Kasumi-1 (cell line): ENCODE measurements at regions not wholly inside any gene's neighbourhood (a gene's known extent, or its start where the extent isn't known, plus 50 kb on each side); places are given as distances from the start of the nearest gene placed in this dataset.

Experiments
- DNase-seq, 2 experiments: peaks; one replicate each; lab custom pipeline; 2025; lab: John Stamatoyannopoulos, UW

- DNase-seq = no peak
Observed at GRCh38 chr9:129359916-129360536, 182.0 kb upstream of the IER5L start.

GRCh38 chr9:129359162-129359811, 181.2 kb upstream of the IER5L start:
- DNase-seq = no peak

- DNase-seq = no peak
Observed at GRCh38 chr9:129358621-129359154, 180.6 kb upstream of the IER5L start.

GRCh38 chr9:129357773-129358245, 179.7 kb upstream of the IER5L start:
- DNase-seq = no peak

- no peak for DNase-seq
Observed at GRCh38 chr9:129356871-129357772, 179.1 kb upstream of the IER5L start.

GRCh38 chr9:129355631-129356030, 177.6 kb upstream of the IER5L start:
- DNase-seq = no peak

- DNase-seq = no peak
Observed at GRCh38 chr9:129354498-129354897, 176.4 kb upstream of the IER5L start.

- DNase-seq = no peak
Observed at GRCh38 chr9:129353697-129354336, 175.8 kb upstream of the IER5L start.

GRCh38 chr9:129352146-129352865, 174.2 kb upstream of the IER5L start:
- DNase-seq = peak in 1 of 2 experiments; percentile 15

- DNase-seq = peak; percentile 37 to 42
Observed at GRCh38 chr9:129351642-129352145, 173.6 kb upstream of the IER5L start.

- no peak for DNase-seq
Observed at GRCh38 chr9:129351058-129351641, 173.1 kb upstream of the IER5L start.

GRCh38 chr9:129350143-129350935, 172.3 kb upstream of the IER5L start:
- DNase-seq = no peak

- DNase-seq = no peak
Observed at GRCh38 chr9:129349665-129349947, 171.5 kb upstream of the IER5L start.

GRCh38 chr9:129348890-129349664, 171.0 kb upstream of the IER5L start:
- no peak for DNase-seq

- peak; percentile 9 to 12 for DNase-seq
Observed at GRCh38 chr9:129347316-129348120, 169.5 kb upstream of the IER5L start.

- DNase-seq = no peak
Observed at GRCh38 chr9:129346046-129346445, 168.0 kb upstream of the IER5L start.

GRCh38 chr9:129344641-129345495, 166.8 kb upstream of the IER5L start:
- DNase-seq = peak; percentile 7 to 19
